Lower leg skin (tissue), 4 donors: ENCODE measurements at regions not wholly inside any gene's neighbourhood (a gene's known extent, or its start where the extent isn't known, plus 50 kb on each side); places are given as distances from the start of the nearest gene placed in this dataset.

Source experiments
- DNase-seq, 2 donors: peaks; one replicate each; pipeline ENCODE4 v3.0.0-alpha.2; 2019; ENCODE audit warnings: low spot score in 2 of 2
- H3K4me3 ChIP-seq: fragments of 200-600 bp; sonication (generic); 2 replicates; pipeline ENCODE4 v1.5.1; 2017; ENCODE audit warnings: mild to moderate bottlenecking, low read depth; ENCODE audit not compliant: poor library complexity, severe bottlenecking
- CTCF ChIP-seq, 3 donors: fragments of 450-650 bp; IDR thresholded peaks; one replicate each; pipeline ENCODE4 v1.5.1; 2016; ENCODE audit warnings: antibody characterized with exemption in 3 of 3, mild to moderate bottlenecking in 3 of 3, moderate library complexity in 2 of 3
- POLR2A ChIP-seq, 2 donors: fragments of 450-650 bp; IDR thresholded peaks; one replicate each; pipeline ENCODE4 v1.6.1; 2016 to 2017; ENCODE audit warnings: antibody characterized with exemption in 2 of 2, mild to moderate bottlenecking in 1 of 2, moderate library complexity in 1 of 2
- WGBS, 2 donors: methylation state at CpG; one replicate each; pipeline ENCODE4 v1.1.5; 2018; 5-methylcytosine and 5-hydroxymethylcytosine counted together
- intact Hi-C: fragments of 100-400 bp; cut with DNase I; formaldehyde crosslinking; loops from one replicate; pipeline ENCODE4 v1.15.0; 2023; ENCODE audit warnings: low total_unique reads

- WGBS, 2 donors: 89 to 93% methylated on average over 2 of the region's 2 CpGs
- intact Hi-C loops: no loop called here
These were observed 1607.7 kb downstream of the ARAP2 start for GRCh38 chr4:34636623-34637022.

DNA sequence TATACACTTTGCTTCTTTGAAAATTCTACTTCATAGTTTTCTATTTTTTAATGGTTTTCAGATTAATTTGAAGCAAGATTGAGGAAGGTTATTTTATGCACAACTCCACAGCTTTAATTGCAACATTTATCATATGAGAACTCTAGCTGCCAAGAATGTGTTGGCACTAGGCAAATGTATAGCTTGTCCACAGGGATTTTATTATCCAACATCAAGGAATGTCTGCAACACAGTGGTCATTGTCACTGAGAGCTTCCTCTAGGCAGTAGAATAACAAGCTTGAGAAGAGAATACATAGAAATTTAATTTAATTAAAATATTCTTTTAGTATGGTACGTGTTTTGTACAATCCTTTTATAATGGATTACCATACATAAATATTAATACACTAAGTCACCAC is 1600.8 kb downstream of the ARAP2 start:
- DNase-seq: no peak
- WGBS, 2 donors: 44 to 50% methylated on average over 1 of the region's 1 CpG
- intact Hi-C loops: no loop called here
- H3K4me3 ChIP-seq: no peak overlapping the region
- no peak for TF ChIP-seq CTCF (IDR thresholded peaks at IDR 0.05)
- no peak for TF ChIP-seq POLR2A (IDR thresholded peaks at IDR 0.05)

More at GRCh38 chr4:34636623-34637022, 1607.7 kb downstream of the ARAP2 start:
- TF ChIP-seq POLR2A (IDR thresholded peaks at IDR 0.05) (no peak), CTCF (IDR thresholded peaks at IDR 0.05) (no peak)
- no peak overlapping the region for H3K4me3 ChIP-seq
- no peak for DNase-seq

- no peak overlapping the region for H3K4me3 ChIP-seq
- no peak for DNase-seq
- intact Hi-C loops: no loop called here
- no peak for TF ChIP-seq CTCF (IDR thresholded peaks at IDR 0.05)
- TF ChIP-seq POLR2A (IDR thresholded peaks at IDR 0.05): no peak
- 77 to 84% methylated on average over 4 of the region's 4 CpGs for WGBS, 2 donors
These were observed 1599.7 kb downstream of the ARAP2 start for GRCh38 chr4:34644579-34645115.

GRCh38 chr4:34649716-34650115 is 1594.6 kb downstream of the ARAP2 start:
- TF ChIP-seq CTCF (IDR thresholded peaks at IDR 0.05) (no peak), POLR2A (IDR thresholded peaks at IDR 0.05) (no peak)
- H3K4me3 ChIP-seq: no peak overlapping the region
- no peak for DNase-seq
- intact Hi-C loops: no loop called here

DNA sequence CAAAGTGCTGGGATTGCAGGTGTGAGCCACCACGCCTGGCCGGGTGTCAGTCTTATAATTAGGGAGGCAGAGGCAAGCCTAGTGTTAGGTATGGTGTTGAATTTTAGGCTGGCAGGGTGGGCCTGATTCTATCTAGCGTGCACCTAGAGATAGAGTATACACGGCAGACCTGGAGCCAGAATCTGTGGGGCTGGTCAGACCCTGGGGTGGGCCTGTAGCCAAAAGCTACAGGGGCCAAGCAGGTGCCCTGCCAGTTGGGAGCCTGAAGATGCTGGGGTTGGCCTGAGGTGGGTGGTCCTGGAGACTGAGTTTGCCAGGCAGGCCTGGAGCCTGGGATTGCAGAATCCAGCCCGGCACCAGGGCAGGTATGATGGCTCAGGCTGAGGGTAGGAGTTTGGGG is 1580.3 kb downstream of the ARAP2 start:
- no peak for DNase-seq
- 90 to 92% methylated on average over 5 of the region's 5 CpGs for WGBS, 2 donors
- intact Hi-C loops: no loop called here
- TF ChIP-seq POLR2A (IDR thresholded peaks at IDR 0.05) (no peak), CTCF (IDR thresholded peaks at IDR 0.05) (no peak)
- H3K4me3 ChIP-seq: no peak overlapping the region

GRCh38 chr4:34676400-34676799 is 1567.9 kb downstream of the ARAP2 start:
- H3K4me3 ChIP-seq: no peak overlapping the region
- no peak for TF ChIP-seq POLR2A (IDR thresholded peaks at IDR 0.05)
- no peak for TF ChIP-seq CTCF (IDR thresholded peaks at IDR 0.05)
- intact Hi-C loops: no loop called here
- 37 to 47% methylated on average over 1 of the region's 1 CpG for WGBS, 2 donors
- DNase-seq: no peak
